Endothelial cell (in vitro differentiated cells): ENCODE measurements at regions not wholly inside any gene's neighbourhood (a gene's known extent, or its start where the extent isn't known, plus 50 kb on each side); places are given as distances from the start of the nearest gene placed in this dataset.

ENCODE experiments used
- DNase-seq: peaks from one replicate; pipeline ENCODE4 v3.0.0; 2021; ENCODE audit warnings: low spot score
- H3K27ac Mint-ChIP-seq: one replicate; pipeline ENCODE4 v1.8.0; 2021; ENCODE audit warnings: mixed read lengths, inconsistent platforms; ENCODE audit not compliant: unreplicated experiment
- H3K27me3 Mint-ChIP-seq: one replicate; pipeline ENCODE4 v1.8.0; 2021; ENCODE audit warnings: mild to moderate bottlenecking, moderate library complexity, mixed read lengths, inconsistent platforms; ENCODE audit not compliant: unreplicated experiment
- H3K36me3 Mint-ChIP-seq: one replicate; pipeline ENCODE4 v1.8.0; 2021; ENCODE audit warnings: mild to moderate bottlenecking, low read depth, mixed read lengths, inconsistent platforms; ENCODE audit not compliant: unreplicated experiment
- H3K4me1 Mint-ChIP-seq: one replicate; pipeline ENCODE4 v1.8.0; 2021; ENCODE audit warnings: mild to moderate bottlenecking, mixed read lengths, inconsistent platforms; ENCODE audit not compliant: unreplicated experiment
- H3K4me3 Mint-ChIP-seq: one replicate; pipeline ENCODE4 v1.8.0; 2021; ENCODE audit warnings: mild to moderate bottlenecking, mixed read lengths, inconsistent platforms; ENCODE audit not compliant: unreplicated experiment
- H3K9me3 Mint-ChIP-seq: one replicate; pipeline ENCODE4 v1.8.0; 2021; ENCODE audit warnings: mixed read lengths, inconsistent platforms; ENCODE audit not compliant: unreplicated experiment
- CTCF ChIP-seq: fragments of 200-600 bp; sonication (generic); IDR thresholded peaks from one replicate; pipeline ENCODE4 v1.5.0; 2021; ENCODE audit warnings: antibody characterized with exemption; ENCODE audit not compliant: unreplicated experiment

- Mint-ChIP-seq H3K27me3 (peaks cover 3% of the 10 kb centered on the region), H3K4me1 (no peaks in the 10 kb centered on the region), H3K4me3 (no peak overlapping the region), H3K9me3 (peaks cover 4% of the 10 kb centered on the region), H3K27ac (no peak overlapping the region), H3K36me3 (no peaks in the 10 kb centered on the region)
- no peak for TF ChIP-seq CTCF
- no peak for DNase-seq
Observed at GRCh38 chr5:3660630-3661029, 65.0 kb downstream of the IRX1 start.

GRCh38 chr5:3661755-3662296, 66.2 kb downstream of the IRX1 start:
- Mint-ChIP-seq H3K36me3 (no peaks in the 10 kb centered on the region), H3K9me3 (peaks cover 4% of the 10 kb centered on the region), H3K4me1 (no peaks in the 10 kb centered on the region), H3K27ac (no peak overlapping the region), H3K27me3 (peaks cover 3% of the 10 kb centered on the region), H3K4me3 (no peak overlapping the region)
- no peak for DNase-seq
- no peak for TF ChIP-seq CTCF

- no peak for TF ChIP-seq CTCF
- Mint-ChIP-seq H3K9me3 (no peaks in the 10 kb centered on the region), H3K27me3 (peaks cover 3% of the 10 kb centered on the region), H3K4me3 (no peak overlapping the region), H3K4me1 (no peaks in the 10 kb centered on the region), H3K27ac (no peak overlapping the region), H3K36me3 (no peaks in the 10 kb centered on the region)
- no peak for DNase-seq
Observed at GRCh38 chr5:3662344-3662743, 66.7 kb downstream of the IRX1 start.

GRCh38 chr5:3671337-3671736, 75.7 kb downstream of the IRX1 start:
- Mint-ChIP-seq H3K9me3 (peaks cover 4% of the 10 kb centered on the region), H3K27ac (no peak overlapping the region), H3K27me3 (peaks cover 5% of the 10 kb centered on the region), H3K4me1 (no peaks in the 10 kb centered on the region), H3K4me3 (no peak overlapping the region), H3K36me3 (no peaks in the 10 kb centered on the region)
- no peak for DNase-seq
- no peak for TF ChIP-seq CTCF

GRCh38 chr5:3678801-3679200, 83.2 kb downstream of the IRX1 start:
- Mint-ChIP-seq H3K27me3 (peaks cover 9% of the 10 kb centered on the region), H3K36me3 (no peaks in the 10 kb centered on the region), H3K4me3 (no peak overlapping the region), H3K27ac (no peak overlapping the region), H3K4me1 (no peaks in the 10 kb centered on the region), H3K9me3 (peaks cover 8% of the 10 kb centered on the region)
- no peak for TF ChIP-seq CTCF
- no peak for DNase-seq
